ENCODE measurements at regions not wholly inside any gene's neighbourhood (a gene's known extent, or its start where the extent isn't known, plus 50 kb on each side); places are given as distances from the start of the nearest gene placed in this dataset.
A peak's percentile ranks its signal among the peaks of the same experiment; 100 is the strongest.
"Not testable (repeated sequence)": the region's sequence is repeated elsewhere in the genome, so short reads cannot be mapped to it uniquely, and the experiment has no call there.

DNA sequence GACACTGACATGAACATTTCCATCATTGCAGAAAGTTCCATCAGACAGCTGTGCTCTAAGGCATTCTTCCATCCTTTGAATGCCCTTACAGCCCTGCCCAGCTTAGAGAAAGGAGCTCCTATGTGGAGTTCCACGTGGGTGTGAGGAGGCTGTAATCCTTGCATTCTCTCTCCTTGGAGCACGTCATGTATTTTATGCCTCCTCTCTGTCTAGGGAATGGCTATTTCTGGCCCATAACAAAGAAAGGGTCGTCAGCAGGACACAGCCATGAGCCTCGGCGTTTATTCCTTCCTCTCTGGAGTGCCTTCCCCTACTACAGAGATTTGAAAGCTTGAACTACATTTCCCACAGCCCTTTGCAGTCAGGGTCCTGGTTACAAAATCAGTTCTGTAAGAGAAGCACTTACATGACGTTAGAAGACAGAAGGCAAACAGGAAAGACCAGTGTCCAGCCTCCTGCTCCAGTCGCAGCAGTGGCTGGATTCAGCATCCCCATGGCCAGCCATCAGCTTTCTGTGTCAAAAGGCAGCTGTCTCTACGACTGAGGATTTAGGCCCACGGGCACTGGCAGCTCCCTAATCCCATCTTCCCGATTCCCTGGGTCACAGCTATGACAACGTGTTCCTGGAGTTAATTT lies 234.9 kb downstream of the TFCP2L1 start:
- no peak for DNase-seq

DNA sequence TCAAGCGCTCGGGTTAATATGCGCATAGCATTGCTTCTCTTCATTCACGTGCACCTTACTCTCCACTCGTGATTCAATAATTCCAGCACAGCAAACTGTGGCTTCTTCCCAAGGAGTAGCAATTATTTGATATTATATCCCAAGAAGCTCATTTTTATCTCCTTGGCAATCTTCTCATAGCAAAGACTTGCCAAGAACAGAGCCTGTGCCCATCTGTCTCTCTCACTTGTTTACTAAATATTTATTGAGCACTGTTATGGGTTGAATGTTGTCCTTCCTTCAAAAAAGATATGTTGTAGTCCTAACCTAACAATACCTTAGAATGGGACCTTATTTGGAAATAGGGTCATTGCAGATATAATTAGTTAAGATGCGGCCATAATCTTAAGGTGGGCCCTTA lies 233.7 kb downstream of the TFCP2L1 start:
- DNase-seq: no peak

DNA sequence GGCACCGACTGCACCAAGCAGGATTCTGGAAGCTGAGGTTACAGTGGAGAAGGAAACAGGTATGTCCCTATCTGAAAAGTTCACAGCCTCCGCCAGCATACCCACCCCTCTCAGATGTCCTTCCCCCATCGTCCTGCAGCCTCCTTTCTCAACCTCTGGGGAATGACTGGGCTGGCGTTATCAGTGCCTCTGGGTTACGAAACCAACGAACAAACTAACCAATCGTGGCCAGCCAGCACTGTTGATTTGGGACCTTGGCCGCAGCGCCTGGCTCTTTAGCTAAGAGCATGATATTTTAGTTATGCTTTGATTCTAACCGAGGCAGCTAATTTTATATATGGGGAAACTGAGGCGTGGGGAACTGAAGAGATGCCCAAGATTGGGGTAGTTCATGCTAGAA lies 233.0 kb downstream of the TFCP2L1 start:
- no peak for DNase-seq

DNA sequence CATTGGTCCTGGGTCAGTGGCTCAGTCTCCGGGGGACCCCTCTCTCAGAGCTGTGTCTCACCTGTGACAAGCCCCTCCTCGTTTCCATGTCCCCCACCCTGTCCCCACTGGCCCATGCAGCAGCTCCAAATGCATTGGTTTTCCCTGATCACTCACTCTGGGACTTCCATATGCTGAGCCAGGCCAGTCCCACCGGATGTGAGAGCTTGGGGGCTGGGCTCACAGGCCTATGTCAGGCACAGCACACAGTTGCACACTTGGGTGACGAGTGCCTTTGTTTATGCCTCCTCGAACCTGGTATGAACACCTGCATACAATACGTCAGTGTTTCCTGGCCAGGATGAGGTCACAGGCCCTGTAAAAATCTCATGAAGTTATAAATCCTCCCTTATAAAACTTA lies 232.5 kb downstream of the TFCP2L1 start:
- peak; percentile 36 for DNase-seq

DNA sequence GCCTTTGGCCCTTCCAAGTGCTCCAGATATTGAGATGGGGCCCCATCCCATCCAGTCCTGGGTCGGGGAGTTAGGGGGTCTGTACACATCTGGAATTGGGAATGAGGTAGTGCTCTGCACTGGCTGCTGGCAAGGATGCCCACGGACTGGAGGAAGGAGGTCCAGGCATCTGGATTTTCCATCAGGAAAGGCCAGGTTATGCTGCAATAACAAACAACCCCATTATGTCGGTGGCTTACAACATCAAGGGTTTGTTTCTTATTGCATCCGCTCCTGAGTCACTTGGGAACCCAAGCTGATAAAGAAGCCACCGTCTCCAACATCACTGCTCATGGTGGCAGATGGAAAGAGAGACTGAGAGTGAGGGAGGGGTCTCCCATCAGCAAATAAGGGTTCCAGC lies 229.9 kb downstream of the TFCP2L1 start:
- DNase-seq: no peak

DNA sequence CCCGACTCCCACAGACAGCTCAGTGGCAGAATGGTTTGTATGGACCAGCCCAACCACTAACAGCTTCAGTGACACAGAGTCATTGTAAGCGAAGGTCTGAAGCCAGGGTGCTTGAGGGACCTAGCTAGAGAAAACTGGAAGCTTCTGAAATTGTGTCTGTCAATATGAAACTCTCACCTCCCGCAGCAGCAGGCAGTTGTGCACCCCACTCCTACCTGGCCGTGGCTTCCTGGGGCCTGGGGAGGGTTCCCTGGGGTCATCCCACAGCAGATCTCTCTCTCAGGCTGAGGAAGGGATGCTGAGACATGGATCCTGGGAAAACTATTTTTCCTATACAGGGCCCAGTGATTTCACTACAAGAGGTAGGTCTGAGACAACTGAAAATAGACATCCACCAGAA lies 229.5 kb downstream of the TFCP2L1 start:
- no peak for DNase-seq

DNA sequence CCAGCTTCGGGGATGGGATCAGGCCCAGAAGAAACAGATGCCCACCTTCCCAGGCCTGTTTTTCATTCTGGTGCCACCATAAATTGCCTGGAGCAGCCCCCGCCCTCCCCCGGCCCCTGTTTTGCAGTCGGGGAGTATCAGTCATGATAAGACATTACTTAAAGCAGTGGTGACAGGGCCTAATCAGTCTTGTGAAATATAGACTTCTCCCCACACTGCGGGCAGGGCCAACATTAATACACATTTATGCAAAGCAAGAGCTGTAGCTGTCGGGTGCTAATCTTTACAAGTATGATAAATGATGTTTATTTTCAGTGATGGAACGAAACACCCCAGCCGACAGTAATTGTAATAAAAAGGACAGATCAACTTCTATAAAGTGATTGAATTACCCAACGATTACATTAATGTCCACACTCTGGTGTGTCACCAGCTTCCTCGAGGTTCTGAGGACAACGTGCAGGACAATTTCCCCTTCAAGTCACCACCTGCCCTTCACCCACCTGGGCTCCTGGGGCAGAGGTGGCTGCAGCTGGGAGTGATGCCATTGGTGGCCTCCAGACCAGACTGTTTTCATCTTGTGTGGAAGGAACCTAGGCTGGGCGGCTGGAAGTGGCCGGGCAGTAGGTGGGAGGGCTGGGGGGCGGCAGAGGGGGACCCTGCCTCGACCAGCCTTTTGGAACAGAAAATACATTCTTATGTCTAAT lies 226.0 kb downstream of the TFCP2L1 start:
- DNase-seq: no peak

DNA sequence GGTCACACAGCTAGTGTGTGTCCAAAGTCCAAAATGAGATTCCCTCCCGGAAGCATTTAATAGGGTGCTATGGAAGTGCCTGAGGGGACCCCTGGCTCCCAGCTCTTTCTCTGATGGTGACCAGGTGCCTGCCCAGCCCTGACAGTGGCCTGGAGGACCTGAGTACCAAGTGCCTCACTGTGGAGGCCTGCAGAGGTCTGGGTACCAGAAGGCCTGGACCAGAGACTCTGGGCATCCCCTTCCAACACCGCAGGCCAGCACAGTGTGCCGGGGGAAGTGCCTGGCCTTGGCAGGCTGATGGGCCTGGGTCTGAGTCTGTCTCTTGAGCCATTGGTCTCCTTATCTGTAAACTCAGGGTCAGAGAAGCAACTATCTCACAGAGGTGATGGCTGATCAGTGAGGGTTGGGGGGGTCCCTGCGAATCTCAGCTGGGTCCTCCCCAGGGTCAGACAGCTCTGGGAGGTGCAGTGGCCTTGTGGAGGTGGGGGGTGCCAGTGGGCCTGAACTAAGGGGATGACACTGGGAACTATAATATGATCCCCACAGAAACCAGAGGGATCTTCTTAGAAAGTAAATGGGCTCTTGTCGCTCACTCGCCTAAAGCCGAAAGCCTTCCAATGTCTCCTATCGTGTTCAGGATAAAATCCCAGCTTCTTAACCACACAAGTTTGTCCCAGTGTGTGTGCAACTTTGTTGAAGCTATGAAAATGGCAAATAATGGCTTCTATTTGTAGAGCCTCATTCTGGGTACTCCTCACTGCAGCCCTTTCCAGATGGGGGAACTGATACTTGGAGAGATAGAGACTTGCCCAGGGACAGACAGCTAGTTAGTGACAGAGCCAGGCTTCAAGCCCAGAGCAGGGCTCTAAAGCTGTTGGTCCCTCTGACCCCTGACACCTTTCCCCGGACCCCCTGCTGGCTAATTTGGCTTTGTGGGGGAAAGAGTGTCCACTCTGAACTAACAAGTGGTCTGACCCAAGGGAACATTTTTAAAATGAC lies 225.1 kb downstream of the TFCP2L1 start:
- DNase-seq: no peak

DNA sequence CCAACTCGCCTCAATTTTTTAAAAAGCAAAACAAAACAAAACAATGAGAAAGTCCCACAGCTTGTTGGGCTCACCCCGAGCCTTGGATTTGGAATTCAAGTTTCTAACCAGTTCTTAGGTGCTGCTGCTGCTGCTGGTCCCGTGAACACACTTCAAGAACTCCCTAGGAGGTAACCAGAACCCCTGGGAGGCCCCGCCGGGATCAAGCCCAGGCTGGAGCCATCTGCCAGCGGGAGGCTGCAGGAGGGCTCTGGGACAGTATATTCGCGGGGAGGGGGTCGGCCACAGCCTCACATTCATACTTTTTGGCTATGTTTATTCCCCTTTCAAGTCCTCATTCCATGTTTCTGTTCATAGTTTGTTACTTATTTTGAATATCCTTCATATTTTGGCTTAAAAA lies 223.4 kb downstream of the TFCP2L1 start:
- DNase-seq: no peak

DNA sequence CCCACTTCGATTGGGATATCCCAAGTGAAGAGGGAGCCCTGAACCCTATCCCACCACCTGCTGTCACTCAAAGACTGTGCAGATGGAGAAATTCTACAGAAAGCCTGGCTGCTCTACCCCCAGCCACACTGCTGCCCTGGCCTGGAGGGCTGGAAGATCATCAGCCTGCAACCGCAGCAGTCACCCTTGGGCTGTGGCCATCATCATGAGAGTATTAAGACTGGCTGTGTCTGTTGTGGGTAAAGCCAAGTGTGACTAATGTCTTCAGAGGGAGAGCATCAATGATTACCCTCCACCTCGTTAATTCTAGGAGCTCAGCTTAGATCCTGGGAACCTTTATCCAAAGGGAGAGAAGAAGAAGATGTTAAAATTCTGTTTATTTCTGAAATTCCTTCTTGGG lies 221.5 kb downstream of the TFCP2L1 start:
- no peak for DNase-seq

DNA sequence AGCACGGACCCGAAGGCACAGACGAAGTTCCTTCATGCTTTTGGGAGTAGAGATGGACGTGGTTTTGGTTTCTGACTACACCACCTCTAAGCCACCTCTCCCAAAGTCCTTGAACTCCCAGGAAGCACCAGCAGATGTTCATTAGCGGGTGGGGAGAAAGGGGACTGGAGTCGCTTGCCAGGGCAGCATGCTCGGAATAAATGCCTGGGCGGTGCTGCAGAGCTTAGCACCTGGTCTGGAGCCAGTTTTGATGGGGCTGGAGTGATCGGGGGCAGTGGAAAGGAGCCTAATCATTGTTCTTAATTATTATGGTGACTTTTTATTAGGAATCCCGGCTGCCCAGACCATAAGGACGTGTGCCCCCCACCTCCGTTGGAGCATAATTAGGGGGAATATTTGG lies 220.8 kb downstream of the TFCP2L1 start:
- peak; percentile 73 for DNase-seq

DNA sequence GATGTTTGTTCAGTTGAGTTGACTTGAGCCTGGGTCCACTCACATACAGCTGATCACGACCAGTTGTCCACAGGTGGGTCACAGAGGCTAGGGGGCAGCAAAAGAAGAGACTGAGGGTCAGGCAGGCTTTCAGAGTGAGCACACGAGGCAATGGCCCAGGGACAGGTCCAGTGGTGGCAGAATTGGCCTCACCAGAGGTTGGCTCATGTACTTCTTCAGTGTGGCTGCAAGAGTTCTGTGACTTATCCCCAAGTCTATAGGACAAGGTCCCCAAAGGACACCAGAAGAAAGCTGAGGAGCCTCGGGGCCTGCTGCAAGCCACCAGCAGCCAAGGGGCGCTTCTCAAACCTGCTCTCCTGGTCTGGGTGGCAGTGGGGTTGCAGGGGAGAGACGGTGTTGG lies 219.8 kb downstream of the TFCP2L1 start:
- no peak for DNase-seq

DNA sequence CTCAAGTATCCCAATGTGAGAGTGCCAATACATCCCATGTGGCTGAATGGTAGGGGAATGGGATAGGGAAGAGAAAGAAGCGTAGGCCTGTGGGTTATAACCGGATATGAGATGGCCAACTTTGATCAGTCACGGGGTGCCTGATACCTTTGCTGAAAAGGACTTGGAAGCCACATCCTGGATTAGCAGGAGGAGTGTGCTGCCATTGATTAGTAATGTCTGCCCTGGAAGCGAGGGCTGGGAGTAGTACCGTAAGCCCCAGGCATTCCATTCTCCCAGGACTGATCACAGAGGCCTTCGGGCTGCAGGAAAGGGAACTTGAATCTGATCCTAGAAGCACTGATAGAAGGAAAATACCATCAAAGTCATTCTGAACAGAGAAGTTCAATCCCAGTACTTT lies 218.5 kb downstream of the TFCP2L1 start:
- DNase-seq: no peak

DNA sequence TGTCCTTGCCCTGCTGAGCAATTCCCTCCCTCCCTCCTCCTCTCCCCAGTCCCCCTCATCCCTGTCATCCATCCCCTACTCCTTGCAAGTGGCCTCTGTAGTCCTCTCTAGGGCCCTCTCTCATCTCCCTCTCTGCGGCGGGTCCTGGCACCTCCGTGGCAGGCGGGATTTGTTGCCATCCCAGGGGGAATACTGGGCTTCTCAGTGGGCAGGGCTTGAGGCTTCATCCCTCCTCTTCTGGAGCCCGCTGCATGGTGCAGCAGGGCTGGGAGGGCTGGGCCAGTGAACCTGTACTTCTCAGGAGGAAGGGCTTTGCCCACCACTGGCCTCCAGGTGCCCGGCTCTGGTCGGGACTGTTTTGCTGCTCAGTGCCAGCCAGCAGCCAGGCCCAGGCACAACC lies 216.2 kb downstream of the TFCP2L1 start:
- no peak for DNase-seq

DNA sequence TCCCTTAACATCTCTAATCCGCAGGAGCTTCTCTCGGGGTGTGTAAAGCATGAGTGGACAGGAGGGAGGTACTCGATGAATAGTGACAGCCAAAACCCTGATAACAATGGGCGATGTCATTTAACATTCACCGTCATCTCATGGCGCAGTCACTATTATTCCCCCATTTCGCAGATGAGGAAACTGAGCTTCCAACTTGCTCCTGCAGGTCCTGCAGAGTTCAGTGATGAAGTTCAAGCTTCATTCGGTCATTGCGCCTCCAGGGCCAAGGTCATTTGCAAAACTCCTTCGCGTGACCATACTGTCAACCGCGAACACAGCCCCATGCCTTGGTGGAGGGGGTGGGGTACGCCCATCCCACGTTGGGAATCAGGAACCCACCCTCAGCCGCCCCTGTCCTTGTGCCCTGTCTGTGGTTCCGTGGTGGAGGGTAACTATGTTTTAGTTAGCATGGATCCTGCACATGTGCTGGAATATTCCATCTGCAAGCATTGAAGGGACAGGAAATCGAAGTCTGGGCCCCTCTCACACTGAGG lies 215.5 kb downstream of the TFCP2L1 start:
- no peak for DNase-seq

DNA sequence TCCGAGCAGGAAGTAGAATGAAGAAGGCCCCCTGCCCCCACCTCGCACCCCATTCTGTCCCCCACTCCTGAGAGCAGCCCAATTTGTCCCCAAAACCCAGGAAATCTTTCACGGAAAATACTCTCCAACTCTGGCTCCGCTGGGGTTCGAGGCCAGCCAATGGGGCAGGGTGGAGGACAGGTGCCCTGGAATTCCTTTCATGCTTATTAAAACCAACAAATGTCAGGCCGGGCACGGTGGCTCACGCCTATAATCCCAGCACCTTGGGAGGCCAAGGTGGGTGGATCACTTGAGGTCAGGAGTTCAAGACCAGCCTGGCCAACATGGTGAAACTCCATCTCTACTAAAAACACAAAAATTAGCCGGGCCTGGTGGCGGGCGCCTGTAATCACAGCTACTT lies 214.9 kb downstream of the TFCP2L1 start:
- not testable (repeated sequence) for DNase-seq

DNA sequence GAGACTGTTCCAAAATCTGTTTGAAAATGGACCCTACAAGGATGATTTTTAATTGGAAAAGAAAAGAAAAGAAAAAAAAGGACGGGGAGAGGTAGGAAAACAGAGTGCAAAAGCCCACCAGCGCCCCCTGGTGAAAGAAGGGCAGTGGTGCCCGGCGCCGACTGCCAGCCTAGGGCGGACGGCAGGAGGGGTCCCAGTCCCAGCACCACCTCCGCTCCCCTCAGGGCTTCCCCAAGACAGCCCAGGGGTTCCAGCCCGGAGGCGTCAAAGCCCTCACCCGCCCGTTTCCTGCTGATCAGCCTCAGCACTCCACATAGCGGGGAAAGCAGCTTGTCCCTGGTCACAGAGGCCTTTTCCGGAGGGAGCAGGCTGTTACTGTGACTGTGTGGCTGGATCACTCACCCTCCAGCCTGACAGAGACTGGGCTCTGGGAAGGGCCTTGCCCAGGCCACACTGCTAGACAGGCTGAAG lies 213.9 kb downstream of the TFCP2L1 start:
- DNase-seq: peak; percentile 90

DNA sequence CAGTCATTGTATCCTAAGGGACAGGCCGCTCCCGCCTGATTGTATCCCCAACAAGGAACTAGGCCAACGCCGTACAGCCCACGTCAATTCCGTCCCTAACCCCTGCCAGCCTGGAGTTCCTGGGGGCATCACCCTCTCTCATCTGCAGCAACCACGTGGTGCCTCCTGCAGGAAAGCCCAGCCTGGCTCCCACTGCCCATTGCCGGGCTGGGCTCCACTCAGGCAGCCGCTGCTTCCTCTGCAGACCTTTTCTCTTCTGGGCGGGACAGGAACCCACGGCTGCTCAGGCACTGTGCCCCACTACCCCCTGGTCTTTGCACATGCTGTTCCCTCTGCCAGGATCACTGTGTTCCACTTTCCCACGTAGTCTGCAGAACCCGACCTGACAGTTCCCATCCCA lies 212.2 kb downstream of the TFCP2L1 start:
- no peak for DNase-seq

DNA sequence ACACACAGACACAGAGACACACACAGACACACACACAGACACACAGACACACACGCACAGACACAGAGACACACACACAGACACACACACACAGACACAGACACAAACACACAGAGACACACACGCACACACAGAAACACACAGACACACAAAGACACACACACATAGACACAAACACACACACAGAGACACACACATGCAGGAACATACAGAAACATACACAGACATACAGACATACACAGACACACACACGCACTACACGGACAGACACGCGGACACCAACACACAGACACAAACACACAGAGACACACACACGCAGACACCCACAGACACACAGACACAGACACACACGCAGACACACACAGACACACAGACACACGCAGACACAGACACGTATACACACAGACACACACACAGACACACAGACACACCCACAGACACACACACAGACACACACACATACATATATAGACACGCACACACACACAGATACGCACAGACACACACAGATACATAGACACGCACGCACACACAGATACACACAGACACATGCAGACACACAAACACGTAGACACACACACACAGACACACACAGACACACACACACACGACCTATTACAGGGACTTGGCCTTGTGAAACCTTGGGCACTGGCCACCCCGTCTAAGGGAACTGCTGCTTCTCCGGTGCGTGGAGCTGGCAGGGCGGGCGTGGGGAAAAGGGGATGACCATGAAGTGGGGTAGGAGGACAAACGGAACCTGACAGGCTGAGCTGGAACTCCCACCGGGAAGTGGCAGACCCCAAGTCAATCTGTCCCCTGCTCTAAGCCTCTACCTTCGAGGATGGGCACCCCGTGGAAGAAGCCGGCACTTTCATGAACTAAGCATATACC lies 211.4 kb downstream of the TFCP2L1 start:
- DNase-seq: no peak

DNA sequence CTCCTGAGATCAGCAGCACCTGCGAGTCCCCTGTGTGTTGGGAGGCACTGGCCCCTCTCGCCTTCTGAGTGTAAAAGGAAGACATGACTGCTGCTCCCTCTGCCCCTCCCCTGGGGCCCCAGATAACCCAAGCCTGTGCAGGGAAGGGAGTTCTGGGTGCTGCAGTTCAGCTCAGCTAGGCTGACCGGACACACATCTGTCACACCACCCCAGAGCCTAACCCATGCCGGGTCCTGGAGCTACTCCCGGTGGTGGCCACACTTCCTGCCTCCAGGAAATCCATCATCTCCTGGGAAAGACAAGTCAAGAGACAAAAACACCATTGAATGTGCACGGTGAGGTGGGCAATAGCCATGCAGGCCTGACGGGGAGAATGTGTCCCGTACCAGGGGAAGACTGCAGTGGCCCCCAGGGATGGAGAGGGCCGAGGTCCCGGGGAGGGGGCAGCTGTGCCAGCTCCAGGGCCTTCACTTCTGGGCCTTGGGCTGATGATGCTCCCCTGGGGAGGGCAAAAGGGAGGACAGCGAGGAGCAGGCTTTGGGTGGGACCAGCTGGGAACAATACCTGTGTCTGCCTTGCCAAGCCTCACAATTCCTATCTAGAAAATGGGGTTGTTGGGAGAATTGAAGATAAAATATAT lies 210.6 kb downstream of the TFCP2L1 start:
- DNase-seq: no peak

DNA sequence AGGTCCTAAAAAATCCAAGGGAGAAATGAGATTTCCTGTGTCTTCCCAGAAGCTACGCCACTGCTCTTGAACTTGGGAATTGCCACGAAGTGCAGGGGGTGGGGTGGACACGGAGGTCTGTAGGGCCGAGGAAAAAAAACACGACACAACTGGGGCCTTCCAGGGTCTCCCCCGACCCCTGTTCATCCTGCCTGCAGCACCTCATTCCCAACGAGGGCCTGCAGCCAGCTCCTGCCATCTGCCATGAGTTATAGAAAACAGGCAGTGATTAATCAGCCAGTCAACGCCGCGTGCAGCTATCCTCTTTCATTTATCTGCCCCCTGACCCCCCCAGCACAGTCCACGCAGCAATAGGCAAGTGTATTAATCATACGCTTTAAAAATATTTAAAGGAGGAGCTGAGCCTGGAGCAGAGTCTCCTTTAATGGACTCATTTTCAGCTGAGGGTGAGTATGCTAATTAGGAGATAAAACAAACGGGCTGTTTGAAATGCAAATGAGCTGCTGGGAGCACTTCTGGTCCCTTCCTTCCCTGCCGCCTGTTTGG lies 209.9 kb downstream of the TFCP2L1 start:
- peak; percentile 80 for DNase-seq

Data from tongue (tissue), 1 donor.